Keratinocyte (primary cell): ENCODE measurements at regions not wholly inside any gene's neighbourhood (a gene's known extent, or its start where the extent isn't known, plus 50 kb on each side); places are given as distances from the start of the nearest gene placed in this dataset.

Source experiments
- CTCF ChIP-seq, 3 experiments: IDR thresholded peaks in 1 of 3; conservative IDR thresholded peaks in 1 of 3; optimal IDR thresholded peaks in 1 of 3; 2 replicates in 2 of 3; 3 replicates in 1 of 3; pipeline versions ENCODE3 to v1.5.1; 2011; ENCODE audit warnings: low read length in 3 of 3, mild to moderate bottlenecking in 3 of 3, moderate library complexity in 2 of 3, control low read depth in 1 of 3, inconsistent platforms in 1 of 3; ENCODE audit not compliant: insufficient read depth in 2 of 3; ENCODE audit errors: extremely low read depth in 1 of 3
- EZH2 ChIP-seq: IDR thresholded peaks from one replicate; pipeline ENCODE4 v1.6.1; 2012; ENCODE audit warnings: inconsistent platforms, mild to moderate bottlenecking, low read length, moderate library complexity

GRCh38 chr2:59776726-59777008, 776.8 kb downstream of the BCL11A start:
- TF ChIP-seq CTCF (optimal IDR thresholded peaks at IDR 0.05 in 1 of 3, IDR thresholded peaks at IDR 0.05 in 1 of 3, conservative IDR thresholded peaks at IDR 0.05 in 1 of 3; ENCODE audit: extremely low read depth in 1 of 3, insufficient read depth in 2 of 3, low read length in 3 of 3) (no peak), EZH2 (no peak)
